GM12878 (cell line): ENCODE measurements at regions not wholly inside any gene's neighbourhood (a gene's known extent, or its start where the extent isn't known, plus 50 kb on each side); places are given as distances from the start of the nearest gene placed in this dataset.

Experiments
- ATAC-seq: fragments of 200-7000 bp; cut with Tn5 transposase; 3 replicates; pipeline ENCODE4 v1.9.1; 2020; ENCODE audit warnings: mild to moderate bottlenecking, moderate library complexity
- BruUV-seq: library from RNA; stranded (reverse); fragments of 400-500 nt; replicated peaks from 2 replicates; lab custom pipeline; 2021; lab: Mats Ljungman, UMichigan
- CTCF ChIA-PET: fragments of 300-600 bp; sonication (Branson Sonifier 250); formaldehyde crosslinking; extraction: SDS; loops from one replicate; lab custom pipeline; 2021; ENCODE audit warnings: inconsistent platforms; lab: Yijun Ruan, JAX
- POLR2A ChIA-PET: fragments of 350-600 bp; formaldehyde crosslinking; extraction: SDS; loops from one replicate; lab custom pipeline; 2021; ENCODE audit warnings: inconsistent platforms; lab: Charles Lee
- RAD21 ChIA-PET: fragments of 300-600 bp; sonication (Branson Sonifier 250); formaldehyde crosslinking; loops from one replicate; lab custom pipeline; 2023; ENCODE audit warnings: antibody characterized with exemption; ENCODE audit not compliant: unreplicated experiment; lab: Charles Lee
- SMC1A ChIA-PET: fragments of 300-600 bp; sonication (Branson Sonifier 250); formaldehyde crosslinking; loops from one replicate; lab custom pipeline; 2023; ENCODE audit not compliant: unreplicated experiment, uncharacterized antibody; lab: Charles Lee
- DNase-seq: peaks from one replicate; pipeline ENCODE4 v3.0.0-alpha.2; 2011; ENCODE audit warnings: low read depth, low spot score
- FAIRE-seq: peaks from 3 replicates; lab custom pipeline; 2011; peaks lifted over from hg19 to GRCh38; lab: Jason Lieb, UNC
- H2AFZ ChIP-seq: 2 replicates; pipeline ENCODE4 v1.6.0; 2011; ENCODE audit warnings: low read depth, low read length, control low read depth; ENCODE audit not compliant: control insufficient read depth
- H3K27ac ChIP-seq: 2 replicates; pipeline ENCODE4 v1.5.1; 2011; ENCODE audit warnings: control low read depth; ENCODE audit not compliant: control insufficient read depth, insufficient read depth
- H3K27me3 ChIP-seq, 2 experiments: replicated peaks in 1 of 2; 2 replicates each; pipeline versions ENCODE4 v1.6.0 to v1.6.1; 2011; ENCODE audit warnings: low read length in 1 of 2; ENCODE audit not compliant: control insufficient read depth in 2 of 2, insufficient read depth in 2 of 2
- H3K36me3 ChIP-seq, 2 experiments: 2 replicates each; pipeline ENCODE4 v1.5.1; 2011; ENCODE audit warnings: low read length in 1 of 2; ENCODE audit not compliant: control insufficient read depth in 2 of 2, insufficient read depth in 2 of 2
- H3K4me1 ChIP-seq: 2 replicates; pipeline ENCODE4 v1.6.1; 2011; ENCODE audit warnings: mild to moderate bottlenecking, low read length, moderate library complexity, mixed read lengths; ENCODE audit not compliant: control insufficient read depth, insufficient read depth
- H3K4me2 ChIP-seq: 2 replicates; pipeline ENCODE4 v1.6.0; 2011; ENCODE audit warnings: control low read depth; ENCODE audit not compliant: control insufficient read depth, insufficient read depth
- H3K4me3 ChIP-seq: fragments of 200-600 bp; sonication (generic); 2 replicates; pipeline ENCODE4 v1.5.1; 2016
- H3K79me2 ChIP-seq: 2 replicates; pipeline ENCODE4 v1.6.0; 2011; ENCODE audit warnings: low read length; ENCODE audit not compliant: control insufficient read depth, insufficient read depth
- H3K9ac ChIP-seq: 2 replicates; pipeline ENCODE4 v1.8.0; 2011; ENCODE audit warnings: low read length, control low read depth, mixed read lengths; ENCODE audit not compliant: control insufficient read depth, insufficient read depth
- H3K9me3 ChIP-seq: replicated peaks from 3 replicates; pipeline ENCODE4 v1.5.1; 2011; ENCODE audit warnings: mild to moderate bottlenecking, low read length; ENCODE audit not compliant: control insufficient read depth, insufficient read depth
- H4K20me1 ChIP-seq: 2 replicates; pipeline ENCODE4 v1.6.0; 2011; ENCODE audit not compliant: control insufficient read depth, insufficient read depth
- BRCA1 ChIP-seq: IDR thresholded peaks from 2 replicates; pipeline ENCODE4 v1.6.1; 2011; ENCODE audit warnings: low read depth, low read length, improper control_type of control experiment
- CBFB ChIP-seq: IDR thresholded peaks from 2 replicates; pipeline ENCODE4 v1.6.1; 2016; ENCODE audit warnings: antibody characterized with exemption, low read depth
- DPF2 ChIP-seq: fragments of 450-650 bp; IDR thresholded peaks from 2 replicates; pipeline ENCODE4 v1.6.1; 2017; ENCODE audit warnings: mild to moderate bottlenecking
- EGR1 ChIP-seq, 2 experiments: IDR thresholded peaks; 1 replicate in 1 of 2; 2 replicates in 1 of 2; pipeline ENCODE4 v1.6.1; 2011 to 2012; ENCODE audit warnings: low read depth in 2 of 2, low read length in 2 of 2, borderline replicate concordance in 1 of 2, mild to moderate bottlenecking in 1 of 2, moderate library complexity in 1 of 2
- GABPA ChIP-seq: IDR thresholded peaks from 2 replicates; pipeline ENCODE4 v1.6.1; 2014; ENCODE audit warnings: antibody characterized with exemption, low read depth, mild to moderate bottlenecking, inconsistent platforms
- GATAD2B ChIP-seq: fragments of 450-650 bp; conservative IDR thresholded peaks from 2 replicates; pipeline ENCODE4 v1.6.1; 2017; ENCODE audit warnings: low read depth, mild to moderate bottlenecking, moderate library complexity
- IRF4 ChIP-seq: IDR thresholded peaks from 2 replicates; pipeline ENCODE4 v1.6.1; 2011; ENCODE audit warnings: low read depth, low read length
- NFXL1 ChIP-seq: fragments of 450-650 bp; IDR thresholded peaks from 2 replicates; pipeline ENCODE4 v1.6.1; 2017; ENCODE audit warnings: antibody characterized with exemption, mild to moderate bottlenecking, borderline replicate concordance
- POLR2AphosphoS5 ChIP-seq: IDR thresholded peaks from 2 replicates; pipeline ENCODE4 v1.6.1; 2011; ENCODE audit warnings: mild to moderate bottlenecking, low read length, inconsistent platforms
- SRF ChIP-seq, 2 experiments: IDR thresholded peaks; 2 replicates each; pipeline ENCODE4 v1.6.1; 2011; ENCODE audit warnings: low read depth in 2 of 2, low read length in 2 of 2, mild to moderate bottlenecking in 1 of 2, moderate library complexity in 1 of 2
- STAT1 ChIP-seq: fragments of 450-650 bp; conservative IDR thresholded peaks from 2 replicates; pipeline ENCODE4 v1.6.1; 2014; ENCODE audit warnings: antibody characterized with exemption, mild to moderate bottlenecking
- TBL1XR1 ChIP-seq: IDR thresholded peaks from 2 replicates; pipeline ENCODE4 v1.6.1; 2012; ENCODE audit warnings: low read depth, low read length, improper control_type of control experiment
- TCF12 ChIP-seq: IDR thresholded peaks from 2 replicates; pipeline ENCODE4 v1.6.1; 2011; ENCODE audit warnings: low read depth, mild to moderate bottlenecking, low read length
- ZSCAN29 ChIP-seq: fragments of 450-650 bp; IDR thresholded peaks from 2 replicates; pipeline ENCODE4 v1.6.1; 2017; ENCODE audit warnings: mild to moderate bottlenecking, moderate library complexity
- WGBS: methylation state at CpG from one replicate; pipeline ENCODE4 v1.1.6; 2016; ENCODE audit warnings: low lambda C conversion rate; ENCODE audit not compliant: insufficient replicate concordance, insufficient coverage; ENCODE audit errors: missing lambda C conversion rate; 5-methylcytosine and 5-hydroxymethylcytosine counted together
- in situ Hi-C: fragments of 300-500 bp; cut with MboI; formaldehyde crosslinking; loops from 9 replicates; pipeline ENCODE4 v1.14.3; 2018; ENCODE audit warnings: mixed read lengths
- intact Hi-C: fragments of 100-400 bp; cut with micrococcal nuclease; formaldehyde crosslinking; loops from one replicate; pipeline ENCODE4 v1.14.2; 2022; ENCODE audit not compliant: unreplicated experiment
- TF ChIP-seq, protein P1 (sequence below): fragments of 450-650 bp; IDR thresholded peaks from 2 replicates; pipeline ENCODE4 v1.6.1; 2016; ENCODE audit warnings: mild to moderate bottlenecking
- TF ChIP-seq, protein P2 (sequence below): IDR thresholded peaks from 2 replicates; pipeline ENCODE4 v1.6.1; 2011; ENCODE audit warnings: low read depth, low read length, improper control_type of control experiment, borderline replicate concordance
- TF ChIP-seq, protein P3 (sequence below): IDR thresholded peaks from 2 replicates; pipeline ENCODE4 v1.6.1; 2012; ENCODE audit warnings: improper control_type of control experiment, low read depth, low read length; ENCODE audit not compliant: insufficient replicate concordance
- TF ChIP-seq, protein P4 (sequence below): IDR thresholded peaks from 2 replicates; pipeline ENCODE4 v1.6.1; 2011; ENCODE audit warnings: borderline replicate concordance, low read depth, mild to moderate bottlenecking, moderate library complexity, mixed read lengths, low read length; ENCODE audit not compliant: insufficient read depth; ENCODE audit errors: extremely low read length

DNA sequence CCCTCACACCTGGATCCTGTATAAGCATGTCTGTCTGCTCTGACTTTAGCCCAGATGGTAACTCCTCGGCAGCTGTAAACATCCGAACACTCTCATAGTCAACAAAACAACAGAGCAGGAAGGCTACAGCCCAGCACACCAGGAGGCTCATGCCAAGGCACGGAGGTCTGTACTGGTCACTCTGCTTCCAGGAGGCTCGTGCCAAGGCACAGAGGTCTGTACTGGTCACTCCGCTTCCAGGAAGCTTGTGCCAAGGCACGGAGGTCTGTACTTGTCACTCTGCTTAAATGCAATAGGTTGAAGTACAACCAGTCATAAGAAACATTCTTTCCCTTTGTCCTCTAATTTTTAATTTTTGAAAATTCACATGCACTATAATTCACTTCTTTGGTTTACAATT is 190.1 kb upstream of the CDH4 start:
- intact Hi-C loops (no loop called here), in situ Hi-C loops (loop anchor here (25.0 kb wide), 1 partner anchor 100 kb away; no protein-coding TSS in a partner anchor)
- H3K9me3 ChIP-seq, result no peaks in the 10 kb centered on the region; the same call in 2 of the 3 replicates
- H3K27me3 ChIP-seq, result no peaks in the 10 kb centered on the region
- no peak overlapping the region for H3K4me2 ChIP-seq
- DNase-seq (no peak), ATAC-seq (no peak), FAIRE-seq (no peak)
- no peaks in the 10 kb centered on the region for H3K79me2 ChIP-seq
- H3K9ac ChIP-seq, result no peak overlapping the region
- H3K27ac ChIP-seq, result no peak overlapping the region
- SMC1A ChIA-PET, result no interaction called here
- no peak overlapping the region for H3K4me3 ChIP-seq
- RAD21 ChIA-PET, result no interaction called here
- H3K4me1 ChIP-seq, result no peaks in the 10 kb centered on the region
- no TSS peak for BruUV-seq
- no peaks in the 10 kb centered on the region for H3K36me3 ChIP-seq
- no peaks in the 10 kb centered on the region for H4K20me1 ChIP-seq
- no peak overlapping the region for H2AFZ ChIP-seq
- POLR2A ChIA-PET, result no interaction called here
- 22% methylated on average over 6 of the region's 6 CpGs for WGBS
- CTCF ChIA-PET, result no interaction called here
- TF ChIP-seq, protein P1, sequence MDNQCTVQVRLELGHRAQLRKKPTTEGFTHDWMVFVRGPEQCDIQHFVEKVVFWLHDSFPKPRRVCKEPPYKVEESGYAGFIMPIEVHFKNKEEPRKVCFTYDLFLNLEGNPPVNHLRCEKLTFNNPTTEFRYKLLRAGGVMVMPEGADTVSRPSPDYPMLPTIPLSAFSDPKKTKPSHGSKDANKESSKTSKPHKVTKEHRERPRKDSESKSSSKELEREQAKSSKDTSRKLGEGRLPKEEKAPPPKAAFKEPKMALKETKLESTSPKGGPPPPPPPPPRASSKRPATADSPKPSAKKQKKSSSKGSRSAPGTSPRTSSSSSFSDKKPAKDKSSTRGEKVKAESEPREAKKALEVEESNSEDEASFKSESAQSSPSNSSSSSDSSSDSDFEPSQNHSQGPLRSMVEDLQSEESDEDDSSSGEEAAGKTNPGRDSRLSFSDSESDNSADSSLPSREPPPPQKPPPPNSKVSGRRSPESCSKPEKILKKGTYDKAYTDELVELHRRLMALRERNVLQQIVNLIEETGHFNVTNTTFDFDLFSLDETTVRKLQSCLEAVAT, result no peak
- TF ChIP-seq SRF (IDR thresholded peaks at IDR 0.05; ENCODE audit: low read depth in 2 of 2, low read length in 2 of 2) (no peak), CBFB (no peak), POLR2AphosphoS5 (no peak), ZSCAN29 (no peak), TBL1XR1 (no peak), STAT1 (no peak), BRCA1 (no peak), DPF2 (no peak), NFXL1 (no peak), IRF4 (no peak), TCF12 (no peak), GABPA (no peak), GATAD2B (no peak), EGR1 (IDR thresholded peaks at IDR 0.05; ENCODE audit: borderline replicate concordance in 1 of 2, low read depth in 2 of 2, low read length in 2 of 2) (no peak)
- TF ChIP-seq, protein P2, sequence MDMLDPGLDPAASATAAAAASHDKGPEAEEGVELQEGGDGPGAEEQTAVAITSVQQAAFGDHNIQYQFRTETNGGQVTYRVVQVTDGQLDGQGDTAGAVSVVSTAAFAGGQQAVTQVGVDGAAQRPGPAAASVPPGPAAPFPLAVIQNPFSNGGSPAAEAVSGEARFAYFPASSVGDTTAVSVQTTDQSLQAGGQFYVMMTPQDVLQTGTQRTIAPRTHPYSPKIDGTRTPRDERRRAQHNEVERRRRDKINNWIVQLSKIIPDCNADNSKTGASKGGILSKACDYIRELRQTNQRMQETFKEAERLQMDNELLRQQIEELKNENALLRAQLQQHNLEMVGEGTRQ, result no peak
- TF ChIP-seq, protein P3, sequence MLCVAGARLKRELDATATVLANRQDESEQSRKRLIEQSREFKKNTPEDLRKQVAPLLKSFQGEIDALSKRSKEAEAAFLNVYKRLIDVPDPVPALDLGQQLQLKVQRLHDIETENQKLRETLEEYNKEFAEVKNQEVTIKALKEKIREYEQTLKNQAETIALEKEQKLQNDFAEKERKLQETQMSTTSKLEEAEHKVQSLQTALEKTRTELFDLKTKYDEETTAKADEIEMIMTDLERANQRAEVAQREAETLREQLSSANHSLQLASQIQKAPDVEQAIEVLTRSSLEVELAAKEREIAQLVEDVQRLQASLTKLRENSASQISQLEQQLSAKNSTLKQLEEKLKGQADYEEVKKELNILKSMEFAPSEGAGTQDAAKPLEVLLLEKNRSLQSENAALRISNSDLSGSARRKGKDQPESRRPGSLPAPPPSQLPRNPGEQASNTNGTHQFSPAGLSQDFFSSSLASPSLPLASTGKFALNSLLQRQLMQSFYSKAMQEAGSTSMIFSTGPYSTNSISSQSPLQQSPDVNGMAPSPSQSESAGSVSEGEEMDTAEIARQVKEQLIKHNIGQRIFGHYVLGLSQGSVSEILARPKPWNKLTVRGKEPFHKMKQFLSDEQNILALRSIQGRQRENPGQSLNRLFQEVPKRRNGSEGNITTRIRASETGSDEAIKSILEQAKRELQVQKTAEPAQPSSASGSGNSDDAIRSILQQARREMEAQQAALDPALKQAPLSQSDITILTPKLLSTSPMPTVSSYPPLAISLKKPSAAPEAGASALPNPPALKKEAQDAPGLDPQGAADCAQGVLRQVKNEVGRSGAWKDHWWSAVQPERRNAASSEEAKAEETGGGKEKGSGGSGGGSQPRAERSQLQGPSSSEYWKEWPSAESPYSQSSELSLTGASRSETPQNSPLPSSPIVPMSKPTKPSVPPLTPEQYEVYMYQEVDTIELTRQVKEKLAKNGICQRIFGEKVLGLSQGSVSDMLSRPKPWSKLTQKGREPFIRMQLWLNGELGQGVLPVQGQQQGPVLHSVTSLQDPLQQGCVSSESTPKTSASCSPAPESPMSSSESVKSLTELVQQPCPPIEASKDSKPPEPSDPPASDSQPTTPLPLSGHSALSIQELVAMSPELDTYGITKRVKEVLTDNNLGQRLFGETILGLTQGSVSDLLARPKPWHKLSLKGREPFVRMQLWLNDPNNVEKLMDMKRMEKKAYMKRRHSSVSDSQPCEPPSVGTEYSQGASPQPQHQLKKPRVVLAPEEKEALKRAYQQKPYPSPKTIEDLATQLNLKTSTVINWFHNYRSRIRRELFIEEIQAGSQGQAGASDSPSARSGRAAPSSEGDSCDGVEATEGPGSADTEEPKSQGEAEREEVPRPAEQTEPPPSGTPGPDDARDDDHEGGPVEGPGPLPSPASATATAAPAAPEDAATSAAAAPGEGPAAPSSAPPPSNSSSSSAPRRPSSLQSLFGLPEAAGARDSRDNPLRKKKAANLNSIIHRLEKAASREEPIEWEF, result no peak
- TF ChIP-seq, protein P4, sequence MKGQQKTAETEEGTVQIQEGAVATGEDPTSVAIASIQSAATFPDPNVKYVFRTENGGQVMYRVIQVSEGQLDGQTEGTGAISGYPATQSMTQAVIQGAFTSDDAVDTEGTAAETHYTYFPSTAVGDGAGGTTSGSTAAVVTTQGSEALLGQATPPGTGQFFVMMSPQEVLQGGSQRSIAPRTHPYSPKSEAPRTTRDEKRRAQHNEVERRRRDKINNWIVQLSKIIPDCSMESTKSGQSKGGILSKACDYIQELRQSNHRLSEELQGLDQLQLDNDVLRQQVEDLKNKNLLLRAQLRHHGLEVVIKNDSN, result no peak
